HG02642 (cell line): ENCODE measurements at regions not wholly inside any gene's neighbourhood (a gene's known extent, or its start where the extent isn't known, plus 50 kb on each side); places are given as distances from the start of the nearest gene placed in this dataset.

Source experiments
- ATAC-seq: cut with Tn5 transposase; IDR thresholded peaks from one replicate; pipeline ENCODE4 v1.9.1; 2021; ENCODE audit warnings: mild to moderate bottlenecking; ENCODE audit not compliant: unreplicated experiment, poor library complexity

- ATAC-seq, result no peak
Measured at GRCh38 chr11:33646629-33647028, 54.0 kb downstream of the C11orf91 start.

- no peak for ATAC-seq
Measured at GRCh38 chr11:33646168-33646567, 54.5 kb downstream of the C11orf91 start.

GRCh38 chr11:33645686-33646085 is 54.9 kb downstream of the C11orf91 start:
- ATAC-seq, result no peak

- ATAC-seq, result no peak
Measured at GRCh38 chr11:33643167-33643824, 57.3 kb downstream of the C11orf91 start.

GRCh38 chr11:33642461-33643166 is 58.0 kb downstream of the C11orf91 start:
- ATAC-seq, result no peak

- no peak for ATAC-seq
Measured at GRCh38 chr11:33640730-33641371, 59.8 kb downstream of the C11orf91 start.

GRCh38 chr11:33638608-33639007 is 62.0 kb downstream of the C11orf91 start:
- no peak for ATAC-seq

- ATAC-seq, result no peak
Measured at GRCh38 chr11:33636104-33636503, 64.5 kb downstream of the C11orf91 start.

GRCh38 chr11:33635161-33635560 is 65.5 kb downstream of the C11orf91 start:
- no peak for ATAC-seq

- no peak for ATAC-seq
Measured at GRCh38 chr11:33634291-33634834, 66.3 kb downstream of the C11orf91 start.

GRCh38 chr11:33633251-33634003 is 67.2 kb downstream of the C11orf91 start:
- no peak for ATAC-seq

GRCh38 chr11:33631749-33632091 is 68.9 kb downstream of the C11orf91 start:
- no peak for ATAC-seq

GRCh38 chr11:33630936-33631748 is 69.5 kb downstream of the C11orf91 start:
- no peak for ATAC-seq

- ATAC-seq, result no peak
Measured at GRCh38 chr11:33624083-33624482, 76.5 kb downstream of the C11orf91 start.

GRCh38 chr11:33622806-33623205 is 77.8 kb downstream of the C11orf91 start:
- ATAC-seq, result no peak

- no peak for ATAC-seq
Measured at GRCh38 chr11:33622186-33622585, 78.4 kb downstream of the C11orf91 start.

GRCh38 chr11:33620423-33621171 is 80.0 kb downstream of the C11orf91 start:
- no peak for ATAC-seq

GRCh38 chr11:33618956-33619355 is 81.7 kb downstream of the C11orf91 start:
- no peak for ATAC-seq

- ATAC-seq, result no peak
Measured at GRCh38 chr11:33618351-33618710, 82.3 kb downstream of the C11orf91 start.
